A549 (cell line): ENCODE measurements at regions not wholly inside any gene's neighbourhood (a gene's known extent, or its start where the extent isn't known, plus 50 kb on each side); places are given as distances from the start of the nearest gene placed in this dataset.

ENCODE experiments used
- CTCF ChIP-seq: fragments of >200 bp; sonication (Bioruptor Twin); formaldehyde crosslinking; IDR thresholded peaks from 3 replicates; pipeline ENCODE4 v1.5.1; 2016
- JUNB ChIP-seq: fragments of >200 bp; sonication (Bioruptor Twin); formaldehyde crosslinking; IDR thresholded peaks from 2 replicates; pipeline ENCODE4 v1.6.1; 2016
- KDM1A ChIP-seq: fragments of 200-600 bp; sonication (generic); IDR thresholded peaks from 2 replicates; pipeline ENCODE4 v1.6.1; 2016; ENCODE audit warnings: low read depth, mild to moderate bottlenecking
- MAX ChIP-seq: IDR thresholded peaks from 2 replicates; pipeline ENCODE4 v1.6.1; 2012
- PHF8 ChIP-seq: fragments of 200-600 bp; sonication (generic); IDR thresholded peaks from 2 replicates; pipeline ENCODE4 v1.6.1; 2016; ENCODE audit warnings: low read depth, mild to moderate bottlenecking, antibody characterized with exemption, moderate library complexity, borderline replicate concordance
- RAD21 ChIP-seq, 2 experiments: fragments of >200 bp in 1 of 2; sonication (Bioruptor Twin) in 1 of 2; formaldehyde crosslinking in 1 of 2; IDR thresholded peaks in 1 of 2; conservative IDR thresholded peaks in 1 of 2; 2 replicates in 1 of 2; 3 replicates in 1 of 2; pipeline ENCODE4 v1.6.1; 2012 to 2018; ENCODE audit warnings: inconsistent platforms in 1 of 2
- REST ChIP-seq: fragments of 200-600 bp; sonication (generic); IDR thresholded peaks from 2 replicates; pipeline ENCODE4 v1.6.1; 2016; ENCODE audit warnings: antibody characterized with exemption, mild to moderate bottlenecking, moderate library complexity
- SMC3 ChIP-seq: fragments of >200 bp; sonication (Bioruptor Twin); formaldehyde crosslinking; IDR thresholded peaks from 3 replicates; pipeline ENCODE4 v1.6.1; 2018; ENCODE audit warnings: inconsistent platforms
- SREBF2 ChIP-seq: fragments of 450-650 bp; IDR thresholded peaks from 2 replicates; pipeline ENCODE4 v1.6.1; 2014; ENCODE audit warnings: mild to moderate bottlenecking, moderate library complexity
- TFCP2L1 ChIP-seq: fragments of 250-450 bp; sonication (Bioruptor Pico); IDR thresholded peaks from 2 replicates; pipeline ENCODE4 v1.5.0; 2021; ENCODE audit warnings: mild to moderate bottlenecking

- no peak for TF ChIP-seq CTCF
- no peak for TF ChIP-seq MAX
- TF ChIP-seq TFCP2L1 (CRISPR knock-in tag): no peak
- TF ChIP-seq SREBF2: no peak
- no peak for TF ChIP-seq PHF8
- TF ChIP-seq KDM1A: no peak
- no peak for TF ChIP-seq SMC3
- TF ChIP-seq REST: no peak
- no peak for TF ChIP-seq RAD21 (conservative IDR thresholded peaks at IDR 0.05 in 1 of 2, IDR thresholded peaks at IDR 0.05 in 1 of 2)
- TF ChIP-seq JUNB: no peak
Measured at GRCh38 chr4:14223461-14223860, 595.9 kb upstream of the BOD1L1 start.
